CD4-positive, alpha-beta T cell treated with Interleukin-4 for 1 hour (primary cell): ENCODE measurements at regions not wholly inside any gene's neighbourhood (a gene's known extent, or its start where the extent isn't known, plus 50 kb on each side); places are given as distances from the start of the nearest gene placed in this dataset.

ENCODE experiments used
- DNase-seq, 2 donors: peaks; one replicate each; pipeline ENCODE4 v3.0.0-alpha.2; 2020 to 2022

GRCh38 chr15:70439304-70439877 is 324.0 kb downstream of the UACA start:
- no peak for DNase-seq

- DNase-seq = no peak
Observed at GRCh38 chr15:70438776-70439175, 324.6 kb downstream of the UACA start.

- DNase-seq = no peak
Observed at GRCh38 chr15:70437882-70438451, 325.4 kb downstream of the UACA start.

- DNase-seq = no peak
Observed at GRCh38 chr15:70437089-70437488, 326.3 kb downstream of the UACA start.

- no peak for DNase-seq
Observed at GRCh38 chr15:70436428-70436827, 326.9 kb downstream of the UACA start.

GRCh38 chr15:70435872-70436271 is 327.5 kb downstream of the UACA start:
- DNase-seq = no peak

GRCh38 chr15:70435369-70435768 is 328.0 kb downstream of the UACA start:
- peak in 1 of 2 donors; percentile 42 for DNase-seq

GRCh38 chr15:70433586-70434324 is 329.6 kb downstream of the UACA start:
- no peak for DNase-seq

- no peak for DNase-seq
Observed at GRCh38 chr15:70432924-70433495, 330.3 kb downstream of the UACA start.

GRCh38 chr15:70431854-70432253 is 331.5 kb downstream of the UACA start:
- DNase-seq = no peak

- DNase-seq = no peak
Observed at GRCh38 chr15:70430069-70430468, 332.4 kb upstream of the TLE3 start.

GRCh38 chr15:70429056-70429722 is 331.5 kb upstream of the TLE3 start:
- no peak for DNase-seq

GRCh38 chr15:70428211-70428822 is 330.6 kb upstream of the TLE3 start:
- DNase-seq = no peak

GRCh38 chr15:70427167-70428120 is 329.7 kb upstream of the TLE3 start:
- DNase-seq = no peak

- no peak for DNase-seq
Observed at GRCh38 chr15:70426096-70426821, 328.5 kb upstream of the TLE3 start.

GRCh38 chr15:70424937-70425411 is 327.3 kb upstream of the TLE3 start:
- peak; percentile 13 to 15 for DNase-seq

- DNase-seq = no peak
Observed at GRCh38 chr15:70423267-70423666, 325.6 kb upstream of the TLE3 start.

GRCh38 chr15:70422342-70422741 is 324.6 kb upstream of the TLE3 start:
- DNase-seq = no peak

GRCh38 chr15:70420948-70421482 is 323.3 kb upstream of the TLE3 start:
- no peak for DNase-seq

GRCh38 chr15:70420086-70420947 is 322.6 kb upstream of the TLE3 start:
- no peak for DNase-seq
